ENCODE measurements at regions not wholly inside any gene's neighbourhood (a gene's known extent, or its start where the extent isn't known, plus 50 kb on each side); places are given as distances from the start of the nearest gene placed in this dataset.

DNA sequence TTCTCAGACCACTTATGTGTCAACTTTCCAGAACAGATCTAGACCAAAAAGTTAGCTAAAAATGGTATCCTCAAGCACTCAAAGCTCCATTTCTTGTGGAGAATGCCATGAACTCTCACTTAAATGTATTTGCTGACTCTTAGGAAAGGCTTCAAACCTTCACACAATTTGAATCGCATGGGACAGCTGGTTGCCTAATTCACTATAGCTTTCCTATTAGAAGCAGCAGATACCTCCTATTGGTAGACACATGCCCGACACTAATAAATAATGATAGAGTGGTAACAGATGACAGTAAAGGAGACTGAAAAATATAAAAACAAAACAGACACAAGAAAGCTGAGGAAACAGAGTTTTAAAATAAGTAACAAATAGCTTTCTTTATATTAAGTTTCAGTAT lies 818.5 kb downstream of the XPNPEP1 start:
- TF ChIP-seq, protein P1, sequence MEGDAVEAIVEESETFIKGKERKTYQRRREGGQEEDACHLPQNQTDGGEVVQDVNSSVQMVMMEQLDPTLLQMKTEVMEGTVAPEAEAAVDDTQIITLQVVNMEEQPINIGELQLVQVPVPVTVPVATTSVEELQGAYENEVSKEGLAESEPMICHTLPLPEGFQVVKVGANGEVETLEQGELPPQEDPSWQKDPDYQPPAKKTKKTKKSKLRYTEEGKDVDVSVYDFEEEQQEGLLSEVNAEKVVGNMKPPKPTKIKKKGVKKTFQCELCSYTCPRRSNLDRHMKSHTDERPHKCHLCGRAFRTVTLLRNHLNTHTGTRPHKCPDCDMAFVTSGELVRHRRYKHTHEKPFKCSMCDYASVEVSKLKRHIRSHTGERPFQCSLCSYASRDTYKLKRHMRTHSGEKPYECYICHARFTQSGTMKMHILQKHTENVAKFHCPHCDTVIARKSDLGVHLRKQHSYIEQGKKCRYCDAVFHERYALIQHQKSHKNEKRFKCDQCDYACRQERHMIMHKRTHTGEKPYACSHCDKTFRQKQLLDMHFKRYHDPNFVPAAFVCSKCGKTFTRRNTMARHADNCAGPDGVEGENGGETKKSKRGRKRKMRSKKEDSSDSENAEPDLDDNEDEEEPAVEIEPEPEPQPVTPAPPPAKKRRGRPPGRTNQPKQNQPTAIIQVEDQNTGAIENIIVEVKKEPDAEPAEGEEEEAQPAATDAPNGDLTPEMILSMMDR (conservative IDR thresholded peaks at IDR 0.05 in 1 of 2, IDR thresholded peaks at IDR 0.05 in 1 of 2; ENCODE audit: low read depth in 1 of 2, low read length in 2 of 2): no peak
- TF ChIP-seq EZH2 (IDR thresholded peaks at IDR 0.05; ENCODE audit: low read length, missing control alignments): no peak
- Histone ChIP-seq H3K27ac (ENCODE audit: insufficient read depth, low read length) (no peak overlapping the region), H4K20me1 (ENCODE audit: control insufficient read depth, extremely low read depth, insufficient read depth, low read length) (no peaks in the 10 kb centered on the region), H3K9ac (ENCODE audit: insufficient read depth, low read length) (no peak overlapping the region), H2AFZ (ENCODE audit: low read length) (no peak overlapping the region), H3K36me3 (ENCODE audit: control insufficient read depth, insufficient read depth, low read length) (no peaks in the 10 kb centered on the region), H3K4me2 (ENCODE audit: extremely low read depth, insufficient read depth, low read length) (no peak overlapping the region), H3K4me3 (replicated peaks in 1 of 4; ENCODE audit: control extremely low read depth in 1 of 4, insufficient read depth in 1 of 4, low read depth in 3 of 4, low read length in 4 of 4) (no peak overlapping the region), H3K9me3 (ENCODE audit: control insufficient read depth, insufficient read depth, low read depth, low read length) (no peaks in the 10 kb centered on the region), H3K4me1 (ENCODE audit: control insufficient read depth, extremely low read depth, insufficient read depth, low read length) (no peaks in the 10 kb centered on the region), H3K79me2 (ENCODE audit: control insufficient read depth, insufficient read depth, low read length) (no peaks in the 10 kb centered on the region), H3K27me3 (ENCODE audit: control insufficient read depth, insufficient read depth, low read length) (no peaks in the 10 kb centered on the region)
- DNase-seq (ENCODE audit: low read depth in 2 of 2): no peak

DNA sequence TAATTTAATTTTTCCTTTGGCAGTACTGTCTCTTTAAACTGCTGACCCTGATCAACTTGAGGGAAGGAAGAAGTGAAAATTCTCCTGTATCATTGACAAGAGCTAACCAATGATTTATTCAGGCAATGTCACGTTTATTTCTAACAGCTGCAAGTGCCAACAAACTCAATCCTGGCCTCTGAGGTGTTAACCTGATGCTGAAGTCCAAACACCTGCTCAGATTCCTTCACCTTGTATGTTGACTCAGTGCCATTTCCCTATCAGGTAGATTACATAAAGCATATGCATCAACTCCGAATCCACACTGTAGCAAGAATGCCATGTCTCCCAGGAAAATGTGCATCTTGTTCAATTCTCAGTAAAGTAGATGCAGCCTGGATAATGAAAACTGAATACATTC lies 820.0 kb downstream of the XPNPEP1 start:
- H3K27ac ChIP-seq (ENCODE audit: insufficient read depth, low read length): no peak overlapping the region
- H3K4me1 ChIP-seq (ENCODE audit: control insufficient read depth, extremely low read depth, insufficient read depth, low read length): no peaks in the 10 kb centered on the region
- H3K9me3 ChIP-seq (ENCODE audit: control insufficient read depth, insufficient read depth, low read depth, low read length): no peaks in the 10 kb centered on the region
- H3K79me2 ChIP-seq (ENCODE audit: control insufficient read depth, insufficient read depth, low read length): no peaks in the 10 kb centered on the region
- no peak overlapping the region for H3K4me2 ChIP-seq (ENCODE audit: extremely low read depth, insufficient read depth, low read length)
- no peak for TF ChIP-seq EZH2 (IDR thresholded peaks at IDR 0.05; ENCODE audit: low read length, missing control alignments)
- TF ChIP-seq, protein P1 (conservative IDR thresholded peaks at IDR 0.05 in 1 of 2, IDR thresholded peaks at IDR 0.05 in 1 of 2; ENCODE audit: low read depth in 1 of 2, low read length in 2 of 2): no peak
- no peak for DNase-seq (ENCODE audit: low read depth in 2 of 2)
- no peaks in the 10 kb centered on the region for H4K20me1 ChIP-seq (ENCODE audit: control insufficient read depth, extremely low read depth, insufficient read depth, low read length)
- no peaks in the 10 kb centered on the region for H3K27me3 ChIP-seq (ENCODE audit: control insufficient read depth, insufficient read depth, low read length)
- no peaks in the 10 kb centered on the region for H3K36me3 ChIP-seq (ENCODE audit: control insufficient read depth, insufficient read depth, low read length)
- H3K9ac ChIP-seq (ENCODE audit: insufficient read depth, low read length): no peak overlapping the region
- H2AFZ ChIP-seq (ENCODE audit: low read length): no peak overlapping the region
- H3K4me3 ChIP-seq (replicated peaks in 1 of 4; ENCODE audit: control extremely low read depth in 1 of 4, insufficient read depth in 1 of 4, low read depth in 3 of 4, low read length in 4 of 4): no peak overlapping the region

DNA sequence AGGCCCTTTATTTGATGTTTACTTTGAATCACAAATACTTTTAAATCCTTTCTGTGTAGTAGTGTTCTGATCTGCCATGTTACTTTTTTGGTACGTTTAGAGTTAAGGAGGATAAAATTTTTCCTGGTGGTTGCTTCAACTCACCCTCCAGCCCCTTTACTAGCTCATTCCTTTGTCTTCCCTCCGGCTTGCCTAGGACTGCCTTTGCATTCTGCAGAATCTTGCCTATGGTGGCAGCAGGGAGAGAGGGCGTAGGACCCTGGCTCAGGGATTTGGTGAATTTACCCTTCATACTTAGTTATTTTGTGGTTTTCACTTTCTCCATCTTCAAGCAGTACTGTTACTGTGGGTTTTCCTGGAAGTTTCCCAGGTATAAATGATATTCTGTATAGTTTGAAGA lies 833.5 kb downstream of the XPNPEP1 start:
- DNase-seq (ENCODE audit: low read depth in 2 of 2): no peak
- TF ChIP-seq, protein P1 (conservative IDR thresholded peaks at IDR 0.05 in 1 of 2, IDR thresholded peaks at IDR 0.05 in 1 of 2; ENCODE audit: low read depth in 1 of 2, low read length in 2 of 2): no peak
- no peak for TF ChIP-seq EZH2 (IDR thresholded peaks at IDR 0.05; ENCODE audit: low read length, missing control alignments)

More for the DNA sequence above, 833.5 kb downstream of the XPNPEP1 start:
- Histone ChIP-seq H4K20me1 (ENCODE audit: control insufficient read depth, extremely low read depth, insufficient read depth, low read length) (no peaks in the 10 kb centered on the region), H3K27me3 (ENCODE audit: control insufficient read depth, insufficient read depth, low read length) (no peaks in the 10 kb centered on the region), H3K4me2 (ENCODE audit: extremely low read depth, insufficient read depth, low read length) (no peak overlapping the region), H3K9me3 (ENCODE audit: control insufficient read depth, insufficient read depth, low read depth, low read length) (no peaks in the 10 kb centered on the region), H3K36me3 (ENCODE audit: control insufficient read depth, insufficient read depth, low read length) (no peaks in the 10 kb centered on the region), H3K4me1 (ENCODE audit: control insufficient read depth, extremely low read depth, insufficient read depth, low read length) (no peaks in the 10 kb centered on the region), H3K79me2 (ENCODE audit: control insufficient read depth, insufficient read depth, low read length) (no peaks in the 10 kb centered on the region), H3K9ac (ENCODE audit: insufficient read depth, low read length) (no peak overlapping the region), H3K27ac (ENCODE audit: insufficient read depth, low read length) (no peak overlapping the region), H3K4me3 (replicated peaks in 1 of 4; ENCODE audit: control extremely low read depth in 1 of 4, insufficient read depth in 1 of 4, low read depth in 3 of 4, low read length in 4 of 4) (no peak overlapping the region), H2AFZ (ENCODE audit: low read length) (no peak overlapping the region)

All from fibroblast of lung (primary cell).